Hepatocyte (in vitro differentiated cells): ENCODE measurements at regions not wholly inside any gene's neighbourhood (a gene's known extent, or its start where the extent isn't known, plus 50 kb on each side); places are given as distances from the start of the nearest gene placed in this dataset.

Experiments
- DNase-seq: peaks from one replicate; pipeline ENCODE4 v3.0.0-alpha.2; 2016; ENCODE audit warnings: low spot score
- H2AFZ ChIP-seq: fragments of 200-600 bp; sonication (generic); 2 replicates; pipeline ENCODE4 v1.6.0; 2016; ENCODE audit warnings: antibody characterized with exemption, mild to moderate bottlenecking
- H3K27ac ChIP-seq: fragments of 200-600 bp; sonication (generic); 2 replicates; pipeline ENCODE4 v1.5.1; 2016; ENCODE audit warnings: mild to moderate bottlenecking
- H3K27me3 ChIP-seq: fragments of 200-600 bp; sonication (generic); 2 replicates; pipeline ENCODE4 v1.6.1; 2016
- H3K36me3 ChIP-seq: fragments of 200-600 bp; sonication (generic); replicated peaks from 2 replicates; pipeline ENCODE4 v1.5.1; 2016; ENCODE audit warnings: low read depth; ENCODE audit not compliant: insufficient read depth
- H3K4me1 ChIP-seq: fragments of 200-600 bp; sonication (generic); 2 replicates; pipeline ENCODE4 v1.5.1; 2016; ENCODE audit warnings: mild to moderate bottlenecking, moderate library complexity; ENCODE audit not compliant: insufficient read depth
- H3K4me2 ChIP-seq: fragments of 200-600 bp; sonication (generic); 2 replicates; pipeline ENCODE4 v1.6.0; 2016
- H3K4me3 ChIP-seq: fragments of 200-600 bp; sonication (generic); 2 replicates; pipeline ENCODE4 v1.5.1; 2016; ENCODE audit warnings: mild to moderate bottlenecking
- H3K79me2 ChIP-seq: fragments of 200-600 bp; sonication (generic); 2 replicates; pipeline ENCODE4 v1.6.0; 2017; ENCODE audit warnings: mild to moderate bottlenecking
- H3K9me2 ChIP-seq: fragments of 200-600 bp; sonication (generic); replicated peaks from 2 replicates; pipeline ENCODE4 v1.6.0; 2017; ENCODE audit warnings: mild to moderate bottlenecking; ENCODE audit not compliant: insufficient read depth
- H3K9me3 ChIP-seq: fragments of 200-600 bp; sonication (generic); 2 replicates; pipeline ENCODE4 v1.5.1; 2016; ENCODE audit warnings: low read depth, mild to moderate bottlenecking
- H4K20me1 ChIP-seq: fragments of 200-600 bp; sonication (generic); 2 replicates; pipeline ENCODE4 v1.6.0; 2016; ENCODE audit warnings: mild to moderate bottlenecking; ENCODE audit not compliant: insufficient read depth, poor library complexity, severe bottlenecking
- CTCF ChIP-seq: fragments of 200-600 bp; sonication (generic); IDR thresholded peaks from 2 replicates; pipeline ENCODE4 v1.5.1; 2016; ENCODE audit warnings: antibody characterized with exemption, mild to moderate bottlenecking; ENCODE audit not compliant: poor library complexity
- EZH2 ChIP-seq: fragments of 200-600 bp; sonication (generic); IDR thresholded peaks from 2 replicates; pipeline ENCODE4 v1.6.1; 2016; ENCODE audit warnings: antibody characterized with exemption, mild to moderate bottlenecking, borderline replicate concordance
- EZH2phosphoT487 ChIP-seq: fragments of 200-600 bp; sonication (generic); IDR thresholded peaks from one replicate; pipeline ENCODE4 v1.6.1; 2018; ENCODE audit warnings: antibody characterized with exemption, mild to moderate bottlenecking, low read depth, moderate library complexity; ENCODE audit not compliant: unreplicated experiment, severe bottlenecking
- WGBS: methylation state at CpG from one replicate; pipeline ENCODE4 v1.1.6; 2016; ENCODE audit warnings: low lambda C conversion rate; ENCODE audit errors: missing lambda C conversion rate; 5-methylcytosine and 5-hydroxymethylcytosine counted together

DNA sequence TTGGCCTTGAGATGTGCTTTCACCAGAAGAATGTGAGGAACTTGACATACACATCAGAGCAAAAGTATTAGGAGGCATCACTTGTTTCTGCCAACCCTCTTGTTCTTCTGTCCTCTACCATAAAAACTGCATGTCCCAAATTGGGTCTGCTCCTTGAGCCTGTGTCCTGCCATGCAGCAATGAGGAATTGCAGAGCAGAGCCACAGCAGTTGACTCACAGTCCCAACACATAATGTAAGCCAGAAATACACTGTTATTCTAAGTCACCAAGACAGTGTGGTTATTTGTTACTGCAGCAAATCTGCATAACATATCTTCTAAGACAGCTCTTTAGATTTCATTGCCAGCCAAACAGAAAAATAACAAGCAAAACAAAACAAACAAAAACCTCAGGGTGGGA lies 598.2 kb downstream of the PRELID2 start:
- no peak for TF ChIP-seq EZH2phosphoT487
- TF ChIP-seq EZH2, result no peak
- no peak for TF ChIP-seq CTCF
- no peaks in the 10 kb centered on the region for H3K4me1 ChIP-seq

GRCh38 chr5:145236127-145236526 lies 599.0 kb downstream of the PRELID2 start:
- Histone ChIP-seq H3K4me3 (no peak overlapping the region), H3K27me3 (no peaks in the 10 kb centered on the region), H3K4me2 (no peak overlapping the region), H3K27ac (no peak overlapping the region), H4K20me1 (no peaks in the 10 kb centered on the region), H3K4me1 (no peaks in the 10 kb centered on the region), H3K36me3 (no peaks in the 10 kb centered on the region), H3K9me3 (no peaks in the 10 kb centered on the region), H3K79me2 (no peaks in the 10 kb centered on the region), H2AFZ (no peak overlapping the region), H3K9me2 (no peaks in the 10 kb centered on the region)
- WGBS, result 75% methylated on average over 1 of the region's 1 CpG
- DNase-seq, result no peak
- no peak for TF ChIP-seq CTCF
- no peak for TF ChIP-seq EZH2
- TF ChIP-seq EZH2phosphoT487, result no peak

More for the DNA sequence above, 598.2 kb downstream of the PRELID2 start:
- Histone ChIP-seq H4K20me1 (no peaks in the 10 kb centered on the region), H3K79me2 (no peaks in the 10 kb centered on the region), H2AFZ (no peak overlapping the region), H3K4me3 (no peak overlapping the region), H3K9me2 (no peaks in the 10 kb centered on the region), H3K4me2 (no peak overlapping the region), H3K9me3 (no peaks in the 10 kb centered on the region), H3K27ac (no peak overlapping the region), H3K36me3 (no peaks in the 10 kb centered on the region), H3K27me3 (no peaks in the 10 kb centered on the region)
- DNase-seq, result no peak

DNA sequence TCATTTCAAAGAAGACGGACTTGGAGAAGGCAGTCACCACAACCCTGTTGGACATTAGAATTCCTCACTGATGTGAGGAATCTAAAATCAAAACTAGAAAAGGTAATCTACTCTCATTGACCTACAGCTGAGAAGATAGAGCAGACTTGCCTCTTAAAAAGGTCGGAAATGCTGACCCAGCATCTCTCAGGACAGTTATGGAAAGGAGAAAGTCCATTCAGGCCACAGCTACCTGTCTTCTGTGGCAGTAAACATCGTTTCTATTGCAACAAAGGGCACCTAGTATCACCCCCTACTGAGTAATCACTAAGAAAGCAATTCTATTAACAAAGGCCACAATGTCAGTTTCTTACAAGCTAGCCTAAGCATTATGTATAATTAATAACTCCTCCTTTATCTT lies 601.7 kb downstream of the PRELID2 start:
- no peaks in the 10 kb centered on the region for H3K9me2 ChIP-seq
- H3K27ac ChIP-seq, result no peak overlapping the region

More for the DNA sequence above, 601.7 kb downstream of the PRELID2 start:
- DNase-seq, result peak; percentile 21
- H3K79me2 ChIP-seq, result no peaks in the 10 kb centered on the region
- TF ChIP-seq EZH2phosphoT487, result no peak
- TF ChIP-seq EZH2, result no peak
- TF ChIP-seq CTCF, result no peak
- no peaks in the 10 kb centered on the region for H3K27me3 ChIP-seq
- no peak overlapping the region for H2AFZ ChIP-seq
- H3K4me1 ChIP-seq, result no peaks in the 10 kb centered on the region
- no peak overlapping the region for H3K4me3 ChIP-seq
- no peaks in the 10 kb centered on the region for H3K36me3 ChIP-seq
- WGBS, result 78% methylated on average over 3 of the region's 3 CpGs
- no peaks in the 10 kb centered on the region for H3K9me3 ChIP-seq
- no peak overlapping the region for H3K4me2 ChIP-seq
- H4K20me1 ChIP-seq, result no peaks in the 10 kb centered on the region
